BLaER1 treated with 17β-estradiol and CSF1 and Interleukin-3, amounts not matched to agents 10 nM and 100 nM (cell line): ENCODE measurements at regions not wholly inside any gene's neighbourhood (a gene's known extent, or its start where the extent isn't known, plus 50 kb on each side); places are given as distances from the start of the nearest gene placed in this dataset.

Source experiments
- H3K27ac ChIP-seq, 11 experiments: shearing (Covaris generic); formaldehyde crosslinking; 2 replicates each; pipeline ENCODE4 v1.8.1; 2022
- H3K27me3 ChIP-seq, 11 experiments: shearing (Covaris generic); formaldehyde crosslinking; 2 replicates each; pipeline ENCODE4 v1.8.1; 2022
- H3K36me3 ChIP-seq, 11 experiments: shearing (Covaris generic); formaldehyde crosslinking; 2 replicates each; pipeline ENCODE4 v1.8.1; 2022
- H3K4me1 ChIP-seq, 10 experiments: shearing (Covaris generic); formaldehyde crosslinking; 2 replicates each; pipeline ENCODE4 v1.8.1; 2022
- H3K4me2 ChIP-seq, 11 experiments: shearing (Covaris generic); formaldehyde crosslinking; 2 replicates each; pipeline ENCODE4 v1.8.1; 2022
- H3K4me3 ChIP-seq, 10 experiments: shearing (Covaris generic); formaldehyde crosslinking; 2 replicates each; pipeline ENCODE4 v1.8.1; 2022
- H3K9ac ChIP-seq, 11 experiments: shearing (Covaris generic); formaldehyde crosslinking; 2 replicates each; pipeline ENCODE4 v1.8.1; 2022
- H3K9me3 ChIP-seq, 11 experiments: shearing (Covaris generic); formaldehyde crosslinking; replicated peaks in 1 of 11; 2 replicates each; pipeline ENCODE4 v1.8.1; 2022
- H4K20me1 ChIP-seq, 11 experiments: shearing (Covaris generic); formaldehyde crosslinking; 2 replicates each; pipeline ENCODE4 v1.8.1; 2022
- Cebpa-rat ChIP-seq, 11 experiments: shearing (Covaris generic); IDR thresholded peaks; 2 replicates each; pipeline ENCODE4 v1.8.1; 2022

DNA sequence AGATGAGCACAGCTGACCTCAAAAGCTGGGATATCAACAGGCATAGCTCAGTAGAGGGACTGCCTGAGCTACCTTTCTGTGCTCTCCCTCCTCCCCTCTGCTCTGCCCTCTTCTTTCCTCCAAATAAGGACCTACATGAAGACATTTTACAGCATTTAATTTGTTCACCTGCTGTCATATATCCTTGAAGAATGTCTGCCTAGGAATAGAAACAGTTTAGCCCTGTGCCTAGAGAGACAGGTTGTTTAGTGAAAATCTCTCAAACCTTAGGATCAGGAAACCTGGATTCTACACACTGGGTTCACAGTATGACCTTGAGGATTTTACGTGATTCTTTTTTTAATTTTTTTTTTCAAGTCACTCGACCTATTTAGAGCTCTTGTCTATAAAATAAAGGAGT is 213.0 kb upstream of the SETBP1 start:
- no peak for TF ChIP-seq Cebpa-rat (IDR thresholded peaks at IDR 0.05)
- Histone ChIP-seq H3K4me2 (no peak overlapping the region), H3K9ac (no peak overlapping the region), H3K4me3 (no peak overlapping the region), H3K9me3 (no peaks in the 10 kb centered on the region), H3K27ac (no peak overlapping the region), H3K4me1 (no peaks in the 10 kb centered on the region), H3K27me3 (no peaks in the 10 kb centered on the region), H4K20me1 (no peaks in the 10 kb centered on the region), H3K36me3 (no peaks in the 10 kb centered on the region)

DNA sequence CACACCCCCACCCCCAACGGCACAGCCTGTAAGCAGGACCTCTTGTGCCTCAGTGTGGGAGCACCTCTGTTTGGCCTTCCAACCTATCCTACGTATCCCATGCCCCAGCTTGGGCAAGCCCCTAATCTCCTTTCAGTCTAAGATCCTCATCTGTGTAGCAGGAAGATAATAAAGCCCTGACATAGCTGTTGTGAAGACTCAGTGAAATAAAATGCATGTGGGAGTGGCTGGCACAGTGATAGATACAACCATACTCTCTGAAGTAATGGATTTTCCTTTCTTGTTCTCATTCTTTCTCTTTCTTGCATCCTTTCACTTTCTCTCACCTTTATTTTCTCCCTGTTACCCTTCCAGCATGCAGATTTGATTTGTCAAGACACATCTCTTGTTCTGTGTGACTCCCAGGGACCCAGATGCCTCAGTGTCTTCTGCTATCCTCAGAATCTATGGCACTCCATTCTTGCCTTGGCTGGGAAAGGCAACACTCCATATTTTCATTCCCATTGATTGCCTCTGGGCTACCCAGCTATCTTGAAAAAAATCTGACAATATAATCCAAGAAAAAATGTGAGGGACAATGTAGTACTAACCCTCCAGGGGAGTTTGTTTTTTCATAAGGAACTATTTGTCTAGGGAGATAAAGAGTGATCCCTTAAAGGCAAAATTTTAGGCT is 207.2 kb upstream of the SETBP1 start:
- TF ChIP-seq Cebpa-rat (IDR thresholded peaks at IDR 0.05): no peak
- Histone ChIP-seq H3K4me3 (no peak overlapping the region), H3K36me3 (no peaks in the 10 kb centered on the region), H3K27ac (no peak overlapping the region), H3K4me1 (no peaks in the 10 kb centered on the region), H3K9me3 (peaks cover 6 to 15% (median 9%) of the 10 kb centered on the region in 11 experiments; a peak in 20 of 22 replicates), H3K4me2 (no peak overlapping the region), H4K20me1 (no peaks in the 10 kb centered on the region), H3K9ac (no peak overlapping the region), H3K27me3 (no peaks in the 10 kb centered on the region)

DNA sequence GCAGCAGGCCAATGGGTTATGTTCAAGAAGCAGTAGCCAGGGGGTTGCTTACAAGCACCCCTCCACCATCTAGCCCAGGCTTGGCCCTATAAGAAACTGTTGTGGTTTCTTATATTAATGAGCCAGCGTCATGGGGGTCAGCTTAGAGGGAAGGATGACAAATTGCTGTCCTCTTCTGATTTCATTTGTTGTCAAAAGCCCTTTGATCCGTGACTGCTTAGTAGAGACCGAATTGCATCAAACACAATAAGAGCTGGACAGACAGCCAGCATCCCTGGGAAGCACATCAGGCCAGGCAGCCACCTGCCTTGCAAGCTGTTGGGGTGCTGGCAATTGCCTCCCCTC is 206.6 kb upstream of the SETBP1 start:
- H4K20me1 ChIP-seq: no peaks in the 10 kb centered on the region
- no peaks in the 10 kb centered on the region for H3K4me1 ChIP-seq
- H3K4me2 ChIP-seq: no peak overlapping the region
- no peak for TF ChIP-seq Cebpa-rat (IDR thresholded peaks at IDR 0.05)
- peaks cover 11 to 20% (median 14%) of the 10 kb centered on the region in 11 experiments for H3K9me3 ChIP-seq
- no peak overlapping the region for H3K27ac ChIP-seq
- H3K27me3 ChIP-seq: no peaks in the 10 kb centered on the region
- H3K4me3 ChIP-seq: no peak overlapping the region
- H3K36me3 ChIP-seq: peaks cover 0 to under 1% (median 0%) of the 10 kb centered on the region in 11 experiments; a peak in 2 of 22 replicates
- H3K9ac ChIP-seq: no peak overlapping the region

DNA sequence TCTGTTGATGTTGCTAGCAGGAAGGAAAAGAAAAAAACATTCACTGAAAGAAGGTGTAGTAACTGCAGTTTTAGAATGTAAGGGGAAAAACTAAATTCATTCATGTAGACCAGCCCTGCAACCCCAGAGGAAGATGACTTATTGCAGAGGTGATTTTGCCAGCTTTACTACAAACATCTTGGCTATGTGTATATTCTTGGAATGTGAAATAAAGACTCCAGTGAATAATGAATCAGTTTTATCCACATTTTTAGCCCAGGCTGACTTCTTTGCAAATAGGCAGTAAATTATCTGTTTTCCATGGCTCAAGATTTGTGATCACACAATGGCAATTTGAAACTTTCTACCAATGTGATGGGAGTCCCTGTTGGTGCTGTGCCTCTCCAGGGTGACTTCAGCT is 206.1 kb upstream of the SETBP1 start:
- Histone ChIP-seq H4K20me1 (no peaks in the 10 kb centered on the region), H3K4me1 (no peaks in the 10 kb centered on the region), H3K4me3 (no peak overlapping the region), H3K4me2 (no peak overlapping the region), H3K27me3 (no peaks in the 10 kb centered on the region), H3K9ac (no peak overlapping the region), H3K36me3 (peaks cover 0 to 6% (median 0%) of the 10 kb centered on the region in 11 experiments; a peak in 3 of 22 replicates), H3K9me3 (peaks cover 17 to 25% (median 19%) of the 10 kb centered on the region in 11 experiments), H3K27ac (no peak overlapping the region)
- TF ChIP-seq Cebpa-rat (IDR thresholded peaks at IDR 0.05): no peak

DNA sequence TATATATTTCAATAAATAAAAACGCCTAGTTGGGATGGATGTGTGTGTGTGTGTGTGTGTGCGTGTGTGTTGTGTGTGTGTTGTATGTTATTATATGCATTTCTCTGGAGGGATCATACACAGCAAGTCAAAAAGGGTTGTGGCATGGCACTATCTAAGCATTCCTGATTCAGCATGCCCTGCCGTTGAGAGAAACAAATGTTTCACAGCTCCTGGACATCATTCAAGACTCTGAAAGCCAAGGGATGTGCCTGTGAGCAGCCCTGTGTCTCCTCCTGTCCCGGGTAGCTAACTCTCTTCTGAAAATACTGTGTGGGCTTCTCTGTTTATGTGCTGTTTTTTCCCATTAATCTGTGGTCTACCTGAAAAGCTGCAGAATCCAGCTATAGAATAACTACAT is 197.9 kb upstream of the SETBP1 start:
- Histone ChIP-seq H3K9ac (no peak overlapping the region), H3K27ac (no peak overlapping the region), H3K4me1 (no peaks in the 10 kb centered on the region), H3K9me3 (peaks cover 37 to 53% (median 44%) of the 10 kb centered on the region in 11 experiments), H3K4me3 (no peak overlapping the region), H3K36me3 (peaks cover 0 to 8% (median 0%) of the 10 kb centered on the region in 11 experiments; a peak in 4 of 22 replicates), H3K4me2 (no peak overlapping the region), H4K20me1 (no peaks in the 10 kb centered on the region), H3K27me3 (no peaks in the 10 kb centered on the region)
- TF ChIP-seq Cebpa-rat (IDR thresholded peaks at IDR 0.05): no peak

DNA sequence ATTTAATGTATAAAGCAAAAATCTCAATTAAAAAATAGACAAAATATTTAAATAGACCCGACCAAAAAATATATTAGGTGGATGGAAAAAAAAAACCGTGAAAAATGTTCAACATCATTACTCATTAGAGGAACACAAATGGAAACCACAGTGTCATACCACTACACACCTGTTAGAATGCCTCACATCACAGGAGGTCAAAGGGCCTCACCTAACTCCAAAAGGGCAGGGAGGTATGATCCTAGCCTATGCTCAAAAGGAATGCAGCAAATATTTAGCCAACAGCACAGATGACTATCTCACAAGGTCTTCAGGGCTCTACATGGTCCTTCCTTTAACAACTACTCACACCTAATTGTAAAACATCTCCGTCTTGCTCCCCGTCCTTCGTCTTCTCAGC is 185.5 kb upstream of the SETBP1 start:
- no peak overlapping the region for H3K27ac ChIP-seq
- no peak overlapping the region for H3K4me2 ChIP-seq
- H3K27me3 ChIP-seq: no peaks in the 10 kb centered on the region
- no peaks in the 10 kb centered on the region for H4K20me1 ChIP-seq
- TF ChIP-seq Cebpa-rat (IDR thresholded peaks at IDR 0.05): no peak
- peaks cover 0 to 9% (median 4%) of the 10 kb centered on the region in 10 experiments; a peak in 9 of 20 replicates for H3K4me1 ChIP-seq
- H3K9me3 ChIP-seq: peaks cover 4 to 29% (median 6%) of the 10 kb centered on the region in 11 experiments; a peak in 12 of 22 replicates
- H3K36me3 ChIP-seq: no peaks in the 10 kb centered on the region
- H3K9ac ChIP-seq: no peak overlapping the region
- H3K4me3 ChIP-seq: no peak overlapping the region

DNA sequence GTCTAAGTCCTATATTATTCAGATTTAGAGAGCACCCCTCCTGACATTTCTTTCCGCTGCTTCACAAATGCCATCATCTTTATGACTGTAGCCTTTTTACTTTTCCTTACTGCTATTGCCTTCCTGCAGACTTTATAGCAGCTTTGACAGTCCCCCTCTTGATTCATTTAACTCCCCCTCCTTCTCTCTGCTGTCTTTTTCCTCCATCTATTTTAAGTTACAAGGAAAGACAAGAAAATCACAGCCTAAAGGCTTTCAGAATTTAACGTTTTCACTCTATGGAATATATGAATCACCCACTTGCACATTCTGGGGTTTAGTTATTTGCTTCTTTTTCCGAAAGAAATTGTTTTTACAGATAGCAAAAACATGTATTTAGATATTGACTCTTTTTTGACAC is 183.4 kb upstream of the SETBP1 start:
- Histone ChIP-seq H3K27ac (no peak overlapping the region; a peak in 1 of 22 replicates), H3K27me3 (no peaks in the 10 kb centered on the region), H3K4me1 (peaks cover 14 to 29% (median 24%) of the 10 kb centered on the region in 10 experiments), H4K20me1 (no peaks in the 10 kb centered on the region), H3K9ac (no peak overlapping the region), H3K36me3 (no peaks in the 10 kb centered on the region), H3K4me2 (0 out of 22 replicates have a peak overlapping the region, but pooled peaks of 1 of the 11 experiments have one; percentile 6), H3K9me3 (peaks cover 4 to 28% (median 6%) of the 10 kb centered on the region in 11 experiments; a peak in 12 of 22 replicates), H3K4me3 (no peak overlapping the region)
- TF ChIP-seq Cebpa-rat (IDR thresholded peaks at IDR 0.05): no peak

DNA sequence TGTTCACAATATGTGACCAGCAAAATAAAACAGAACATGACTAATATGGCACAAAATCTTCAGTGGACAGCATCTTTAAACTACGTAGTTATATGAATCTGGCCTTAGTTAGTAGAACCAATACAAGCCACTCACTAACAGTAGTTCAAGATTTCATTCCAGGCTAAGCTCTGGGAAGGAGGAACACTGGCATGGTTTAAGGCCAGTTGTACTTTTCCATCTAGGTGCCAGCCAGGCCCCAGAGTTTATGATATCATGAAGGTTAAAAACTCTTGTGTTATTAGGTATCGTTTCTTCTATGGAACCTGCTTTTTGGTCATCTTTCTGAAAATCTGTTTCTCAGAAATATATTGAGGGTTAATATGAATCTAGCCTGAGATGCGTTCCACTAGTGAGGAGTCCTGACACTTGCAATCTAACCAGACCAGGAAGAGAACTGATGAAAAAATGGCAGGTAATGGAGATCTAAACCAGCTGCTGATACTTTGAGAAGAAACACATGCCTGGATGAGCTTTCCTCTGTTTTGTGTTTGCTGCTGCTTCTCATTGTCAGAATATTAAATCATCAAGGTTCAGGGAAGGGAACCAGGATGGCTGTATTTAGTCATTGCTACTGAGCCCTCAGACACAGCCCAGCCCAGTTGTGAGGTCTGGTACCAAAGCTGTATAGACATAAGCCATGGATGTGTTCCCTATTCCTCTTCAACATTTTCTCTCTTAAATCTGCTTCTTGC is 182.8 kb upstream of the SETBP1 start:
- Histone ChIP-seq H3K9ac (no peak overlapping the region), H4K20me1 (no peaks in the 10 kb centered on the region), H3K4me2 (0 out of 22 replicates have a peak overlapping the region, but pooled peaks of 1 of the 11 experiments have one; percentile 6), H3K4me3 (no peak overlapping the region), H3K27ac (no peak overlapping the region; a peak in 1 of 22 replicates), H3K4me1 (peaks cover 14 to 35% (median 30%) of the 10 kb centered on the region in 10 experiments), H3K9me3 (peaks cover 0 to 22% (median 6%) of the 10 kb centered on the region in 11 experiments; a peak in 10 of 22 replicates), H3K27me3 (no peaks in the 10 kb centered on the region), H3K36me3 (no peaks in the 10 kb centered on the region)
- TF ChIP-seq Cebpa-rat (IDR thresholded peaks at IDR 0.05): no peak

DNA sequence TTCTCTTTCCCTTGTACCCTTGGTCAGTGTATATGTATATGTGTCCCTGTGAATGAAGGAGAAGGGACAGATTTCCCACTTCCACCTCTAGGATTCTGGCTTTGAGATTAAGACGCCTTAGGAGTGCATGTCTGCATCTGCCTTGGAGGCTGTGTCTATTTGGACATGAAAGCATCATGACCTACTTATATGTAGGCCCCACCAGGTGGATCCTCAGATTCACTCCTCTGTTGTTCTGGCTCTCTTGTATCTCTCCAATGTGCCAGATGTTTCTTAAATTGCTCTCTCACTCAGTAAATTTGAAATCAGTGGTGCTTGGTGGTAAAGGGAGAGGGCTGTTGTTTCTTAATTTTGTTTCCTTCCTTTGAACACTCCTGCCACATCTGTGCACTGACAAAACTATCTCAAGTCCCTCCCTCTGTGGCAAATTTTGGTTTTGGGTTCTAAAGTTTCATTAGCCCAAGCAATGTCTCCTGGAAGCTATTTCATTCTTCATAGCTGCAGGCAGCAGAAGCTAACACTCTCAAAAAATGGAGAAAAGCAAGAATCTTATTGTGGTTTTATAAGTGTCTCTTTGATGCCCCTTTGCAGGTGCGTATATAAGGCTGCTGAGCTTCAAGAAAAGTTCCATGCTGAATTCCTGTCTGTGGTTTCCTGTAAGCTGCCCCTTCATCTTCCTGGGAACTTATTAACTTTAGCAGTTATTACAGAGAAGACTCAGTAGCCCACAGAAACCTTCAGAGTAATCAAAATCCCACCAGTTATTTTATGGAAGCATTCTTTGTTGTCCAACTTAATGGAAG is 179.7 kb upstream of the SETBP1 start:
- Histone ChIP-seq H3K4me2 (peak overlapping the region; percentile 32 to 82 (median 68); a peak in 21 of 22 replicates), H3K9ac (peak overlapping the region in 2 of 11 experiments; percentile 17 to 51; a peak in 6 of 22 replicates)

More for the DNA sequence above, 179.7 kb upstream of the SETBP1 start:
- H3K27me3 ChIP-seq: no peaks in the 10 kb centered on the region
- TF ChIP-seq Cebpa-rat (IDR thresholded peaks at IDR 0.05): no peak
- H4K20me1 ChIP-seq: no peaks in the 10 kb centered on the region
- peaks cover 0 to 9% (median 0%) of the 10 kb centered on the region in 11 experiments; a peak in 4 of 22 replicates for H3K9me3 ChIP-seq
- no peak overlapping the region for H3K4me3 ChIP-seq
- peak overlapping the region in 9 of 11 experiments; percentile 4 to 65 (median 47); a peak in 17 of 22 replicates for H3K27ac ChIP-seq
- no peaks in the 10 kb centered on the region for H3K36me3 ChIP-seq
- peaks cover 14 to 59% (median 48%) of the 10 kb centered on the region in 10 experiments for H3K4me1 ChIP-seq
